ENCODE measurements at regions not wholly inside any gene's neighbourhood (a gene's known extent, or its start where the extent isn't known, plus 50 kb on each side); places are given as distances from the start of the nearest gene placed in this dataset.
A peak's percentile ranks its signal among the peaks of the same experiment; 100 is the strongest.
"Not testable (repeated sequence)": the region's sequence is repeated elsewhere in the genome, so short reads cannot be mapped to it uniquely, and the experiment has no call there.

- DNase-seq, result peak; percentile 85
These were observed 188.4 kb upstream of the SULF2 start for GRCh38 chr20:47973519-47974233.

DNA sequence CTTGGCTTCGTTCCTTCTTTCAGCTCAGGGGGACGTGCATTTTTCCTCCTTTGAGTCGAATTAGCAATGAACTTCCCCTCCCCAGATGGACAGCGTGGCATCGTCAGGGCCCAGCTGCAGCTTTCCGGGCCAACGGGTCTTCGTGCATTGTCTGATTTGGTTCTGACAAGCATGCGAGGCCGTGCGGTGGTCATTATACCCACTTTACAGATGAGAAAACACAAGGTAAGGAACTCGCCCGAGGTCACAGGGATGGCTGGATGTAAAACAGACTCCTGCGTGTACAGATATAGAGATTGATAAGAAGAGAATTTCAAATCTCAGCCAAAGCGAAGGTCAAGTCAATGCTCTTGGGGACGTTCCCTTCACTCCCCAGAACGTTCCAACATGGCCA is 187.6 kb upstream of the SULF2 start:
- DNase-seq, result peak; percentile 29

DNA sequence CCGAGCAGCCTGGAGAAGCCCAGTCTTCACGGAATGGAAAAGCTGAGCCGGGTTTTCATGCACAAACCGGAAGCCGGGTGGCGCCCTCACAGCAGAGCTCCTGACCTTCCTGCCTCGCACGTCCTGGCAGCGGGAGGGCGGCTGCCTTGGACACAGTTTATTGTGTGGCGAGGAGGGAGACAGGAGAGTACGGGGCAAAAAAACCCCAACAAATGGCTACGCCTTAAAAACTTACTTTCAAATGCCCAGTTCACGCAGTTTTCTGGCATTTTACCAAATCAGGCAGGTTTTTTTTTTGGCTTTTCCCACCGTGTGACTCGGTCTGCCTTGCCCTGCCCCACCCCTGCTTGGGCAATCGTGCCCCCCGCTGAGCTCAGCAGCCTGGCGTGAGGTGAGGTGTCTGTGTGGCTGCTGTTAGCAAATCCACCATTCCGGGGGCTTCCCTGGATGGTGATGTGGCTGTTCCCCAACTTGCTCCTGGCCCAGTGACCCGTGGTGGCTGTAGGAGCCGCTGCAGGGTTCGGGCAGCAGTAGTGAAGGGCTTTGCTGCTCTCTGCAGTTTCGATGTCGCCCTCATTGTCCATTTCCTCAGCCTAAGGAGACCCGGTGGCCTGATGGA is 187.1 kb upstream of the SULF2 start:
- DNase-seq, result peak; percentile 78

DNA sequence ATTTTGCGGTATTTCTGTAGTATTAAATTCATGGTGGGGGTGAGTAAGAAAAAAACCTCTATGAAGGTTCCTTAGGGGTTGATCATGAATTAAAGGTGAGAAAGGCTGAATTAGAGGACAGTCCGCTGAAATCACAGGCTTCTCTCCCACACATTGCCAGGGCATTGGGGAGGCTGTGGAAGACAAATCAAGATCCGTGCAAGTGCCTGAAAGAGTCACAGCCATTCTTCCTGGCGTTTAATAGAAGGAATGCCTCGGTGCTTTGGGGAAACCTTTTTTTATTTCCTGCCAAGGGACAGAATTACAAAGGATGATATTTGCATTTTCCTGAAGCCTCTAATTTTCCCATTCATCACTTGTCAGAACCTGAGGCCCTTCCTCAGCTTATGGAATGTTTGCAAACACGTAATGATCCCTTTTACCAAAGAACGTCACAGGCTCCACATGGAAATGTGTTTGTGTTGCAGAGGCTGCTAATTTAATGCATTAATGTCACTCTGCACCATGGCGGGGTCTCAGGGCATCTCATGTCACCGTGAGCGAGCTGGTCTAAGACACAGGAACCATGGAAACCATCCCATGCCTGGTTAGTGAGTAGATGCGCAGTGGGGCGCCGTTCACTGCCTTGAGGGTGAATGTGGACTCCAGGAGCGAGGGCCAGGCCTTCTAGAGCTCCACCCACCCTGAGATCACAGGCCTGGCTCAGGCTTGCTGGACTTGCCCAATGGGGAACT is 185.9 kb upstream of the SULF2 start:
- no peak for DNase-seq

DNA sequence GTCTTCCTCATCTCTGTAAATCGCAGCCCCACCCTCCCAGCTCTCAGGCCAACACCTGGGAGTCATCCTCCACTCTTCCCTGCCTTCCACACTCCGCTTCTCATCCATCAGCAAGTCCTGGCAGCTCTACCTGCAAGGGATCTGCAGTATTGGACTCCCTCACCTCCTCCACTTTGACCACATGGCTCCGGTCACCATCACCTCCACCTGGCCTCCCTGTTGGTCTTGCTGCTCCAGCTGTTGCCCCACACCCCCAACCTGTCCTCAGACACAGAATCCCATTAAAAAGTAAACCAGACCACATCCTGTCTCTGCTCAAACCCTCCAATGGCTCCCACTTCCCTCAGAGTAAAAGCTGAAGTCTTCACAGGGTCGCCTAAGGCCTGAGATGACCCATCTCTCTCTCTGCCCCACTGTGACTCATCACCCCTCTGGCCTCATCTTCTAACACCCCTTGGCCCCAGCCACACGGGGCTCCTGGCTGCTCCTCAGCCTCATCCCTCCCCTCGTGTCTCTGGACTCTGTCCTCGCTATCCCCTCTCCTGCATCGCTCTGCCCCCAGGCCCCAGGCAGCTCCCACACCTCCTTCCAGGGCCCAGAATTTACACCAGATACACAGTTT is 185.1 kb upstream of the SULF2 start:
- DNase-seq, result no peak

DNA sequence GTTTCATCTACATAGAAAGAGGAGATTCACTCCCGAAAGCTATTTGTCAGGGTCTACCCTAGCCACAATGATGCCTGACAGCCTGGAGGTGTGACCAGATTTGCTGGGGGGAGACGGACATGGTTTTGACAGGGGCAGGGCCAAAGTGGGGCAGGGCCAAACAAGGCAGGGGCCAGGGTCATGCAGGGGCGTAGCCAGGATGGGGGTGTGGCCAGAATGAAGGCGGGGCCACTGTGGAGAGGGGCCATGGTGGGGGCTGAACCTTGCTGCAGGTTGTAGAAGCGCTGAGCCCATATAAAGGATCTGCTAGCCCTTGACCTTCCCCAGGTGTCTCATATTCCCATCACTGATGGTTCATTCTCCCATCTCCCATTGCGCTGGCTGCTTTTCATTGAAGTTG is 184.1 kb upstream of the SULF2 start:
- no peak for DNase-seq

- no peak for DNase-seq
These were observed 183.4 kb upstream of the SULF2 start for GRCh38 chr20:47968541-47969310.

DNA sequence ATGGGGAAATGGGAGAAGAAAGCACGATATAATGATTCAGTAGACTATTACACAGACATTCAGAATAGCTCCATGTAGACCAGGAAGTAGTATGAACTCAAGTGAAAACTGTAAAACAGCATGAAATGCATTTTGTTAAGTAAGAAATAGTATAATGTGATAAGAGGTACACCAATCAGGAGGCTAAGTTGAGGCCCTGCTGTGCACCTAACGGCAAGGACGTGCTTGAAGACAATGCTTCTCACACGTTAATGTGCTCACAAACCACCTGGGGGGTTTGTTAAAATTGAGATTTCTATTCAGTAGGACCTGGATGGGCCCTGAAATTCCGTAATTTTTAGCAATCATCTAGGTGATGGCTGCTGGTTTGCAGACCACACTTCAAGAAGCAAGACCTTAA is 178.9 kb upstream of the SULF2 start:
- no peak for DNase-seq

- DNase-seq, result no peak
These were observed 177.7 kb upstream of the SULF2 start for GRCh38 chr20:47963022-47963421.

GRCh38 chr20:47962286-47962963 is 177.1 kb upstream of the SULF2 start:
- DNase-seq, result no peak

- peak; percentile 25 for DNase-seq
These were observed 175.7 kb upstream of the SULF2 start for GRCh38 chr20:47960769-47961541.

- no peak for DNase-seq
These were observed 175.0 kb upstream of the SULF2 start for GRCh38 chr20:47960277-47960676.

DNA sequence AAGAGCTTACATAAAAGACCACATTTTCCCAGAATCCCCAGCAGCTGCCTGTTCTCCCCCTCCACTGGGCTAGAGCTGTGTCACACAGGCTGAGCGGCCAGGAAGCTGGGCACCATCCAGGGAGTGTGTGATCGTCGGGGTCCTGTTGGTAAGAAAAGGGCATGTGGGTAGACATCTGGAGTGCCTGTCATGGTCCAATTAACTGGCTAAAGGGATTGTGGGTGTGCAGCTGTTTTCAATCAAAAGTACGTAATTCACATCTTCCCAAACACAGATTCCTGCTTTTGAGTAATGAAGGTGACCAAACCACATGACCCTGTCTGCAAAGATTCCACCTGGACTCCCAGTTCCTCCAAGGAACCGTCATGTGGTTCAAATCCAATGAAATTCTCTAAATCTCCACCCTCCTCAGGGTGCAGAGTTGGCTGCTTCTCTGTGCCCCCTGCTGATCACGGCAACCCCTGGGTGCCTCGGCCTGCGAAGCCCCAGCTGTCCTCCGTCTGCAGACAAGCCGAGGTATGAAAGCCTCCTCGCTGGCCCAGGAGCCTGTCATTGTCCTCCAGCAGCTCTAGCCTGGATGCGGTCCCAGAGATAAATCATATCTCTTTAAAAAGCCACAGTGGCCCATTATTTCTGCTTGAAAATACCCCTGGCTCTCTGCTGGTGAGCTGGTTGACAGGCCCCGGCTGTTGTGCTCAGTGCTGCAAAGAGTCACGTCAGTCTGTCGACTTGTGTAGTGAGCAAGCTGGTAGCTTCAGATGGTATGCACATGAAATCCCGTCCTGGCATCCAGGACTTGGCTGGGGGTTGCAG is 172.9 kb upstream of the SULF2 start:
- not testable (repeated sequence) for DNase-seq

DNA sequence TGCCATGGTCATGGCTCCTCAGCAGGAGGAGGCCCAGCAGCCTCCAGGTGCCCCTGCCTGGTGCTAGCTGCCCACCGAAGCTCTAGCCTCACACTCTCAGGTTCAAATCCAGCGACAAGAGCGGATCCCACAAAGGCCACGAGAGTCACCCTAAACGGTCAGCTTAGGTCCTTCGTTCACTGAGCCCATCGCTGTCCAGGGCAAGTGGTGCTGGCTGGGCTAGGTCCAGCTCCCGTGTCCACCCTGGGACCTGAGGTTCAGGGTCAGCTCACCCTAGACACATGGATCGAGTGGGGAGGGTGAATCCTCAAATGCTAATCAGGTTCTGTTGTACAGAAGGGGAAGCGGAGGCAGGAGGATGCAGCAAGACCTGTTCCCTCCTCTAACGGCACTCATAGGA is 171.9 kb upstream of the SULF2 start:
- no peak for DNase-seq

DNA sequence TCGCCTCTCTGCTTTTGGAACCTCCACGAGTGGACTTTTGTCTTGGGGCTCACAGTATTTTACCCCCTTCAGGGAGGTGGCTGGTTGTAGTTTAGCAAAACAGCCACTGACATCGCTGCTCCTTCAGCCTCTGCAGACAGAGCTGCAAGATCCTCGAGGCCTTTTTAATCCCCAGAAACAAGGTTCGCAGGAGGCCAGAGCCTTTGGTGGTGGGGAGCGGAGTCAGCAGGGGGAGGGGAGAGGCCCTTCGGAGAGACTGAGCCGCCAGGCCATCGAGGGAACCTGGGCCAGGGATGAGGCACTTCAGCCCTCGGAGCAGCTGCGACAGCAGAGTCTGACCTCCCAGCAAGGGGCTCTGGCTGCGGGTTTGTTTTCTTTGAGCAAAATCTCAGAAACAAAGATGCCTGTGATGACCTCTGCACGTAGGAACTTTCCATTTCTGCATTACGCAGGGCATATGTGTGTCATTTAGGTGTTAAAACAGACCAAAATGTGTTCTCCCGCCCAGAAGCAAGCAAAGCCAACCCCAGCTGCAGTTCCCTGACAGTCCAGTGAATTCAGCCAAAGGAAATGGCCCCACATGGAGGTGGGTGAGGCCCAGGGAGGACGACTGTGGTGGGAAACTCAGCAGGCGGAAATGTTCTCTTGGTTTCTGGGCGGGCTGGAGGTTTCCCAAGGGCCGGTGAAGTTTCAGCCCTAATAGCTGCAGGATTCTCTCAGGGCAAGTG is 171.2 kb upstream of the SULF2 start:
- DNase-seq, result peak; percentile 11

GRCh38 chr20:47953471-47953870 is 168.2 kb upstream of the SULF2 start:
- no peak for DNase-seq

- no peak for DNase-seq
These were observed 166.8 kb upstream of the SULF2 start for GRCh38 chr20:47952023-47952564.

GRCh38 chr20:47951521-47951971 is 166.3 kb upstream of the SULF2 start:
- DNase-seq, result peak; percentile 63

DNA sequence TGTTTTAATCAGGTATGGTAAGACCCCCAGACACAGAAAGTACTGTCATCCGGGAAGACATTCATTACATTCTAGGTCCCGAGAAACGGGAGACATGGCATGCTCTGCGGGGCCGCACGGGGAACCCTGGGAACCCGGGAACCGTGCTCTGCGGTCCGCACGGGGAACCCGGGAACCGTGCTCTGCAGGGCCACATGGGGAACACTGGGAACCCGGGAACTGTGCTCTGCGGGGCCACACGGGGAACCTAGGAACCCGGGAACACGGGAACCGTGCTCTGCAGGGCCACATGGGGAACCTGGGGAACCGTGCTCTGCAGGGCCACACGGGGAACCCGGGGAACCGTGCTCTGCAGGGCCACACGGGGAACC is 165.6 kb upstream of the SULF2 start:
- DNase-seq, result no peak

All from dermis blood vessel endothelial cell (primary cell).